CD4-positive, alpha-beta memory T cell (primary cell): ENCODE measurements at regions not wholly inside any gene's neighbourhood (a gene's known extent, or its start where the extent isn't known, plus 50 kb on each side); places are given as distances from the start of the nearest gene placed in this dataset.

Experiments
- CTCF ChIA-PET: fragments of 350-600 bp; sonication (Branson Sonifier 250); formaldehyde crosslinking; loops from one replicate; lab custom pipeline; 2021; ENCODE audit warnings: inconsistent platforms; ENCODE audit not compliant: partially characterized antibody; lab: Charles Lee
- POLR2A ChIA-PET: fragments of 350-600 bp; sonication (Branson Sonifier 250); formaldehyde crosslinking; loops from one replicate; lab custom pipeline; 2021; ENCODE audit not compliant: partially characterized antibody; lab: Charles Lee
- DNase-seq, 5 donors: peaks; one replicate each; pipeline versions ENCODE4 v3.0.0 to v3.0.0-alpha.2; 2020 to 2022; ENCODE audit warnings: mixed read lengths in 1 of 5
- H3K27ac ChIP-seq: one replicate; pipeline ENCODE4 v1.7.0; 2013; ENCODE audit warnings: low read depth, low read length
- H3K27me3 ChIP-seq: 2 replicates; pipeline ENCODE4 v1.7.0; 2013; ENCODE audit warnings: mild to moderate bottlenecking, low read length, moderate library complexity; ENCODE audit not compliant: insufficient read depth
- H3K36me3 ChIP-seq: 2 replicates; pipeline ENCODE4 v1.7.0; 2013; ENCODE audit warnings: mild to moderate bottlenecking, low read length, moderate library complexity; ENCODE audit not compliant: insufficient read depth
- H3K4me1 ChIP-seq: 2 replicates; pipeline ENCODE4 v1.7.0; 2013; ENCODE audit warnings: mild to moderate bottlenecking, low read length, moderate library complexity; ENCODE audit not compliant: insufficient read depth
- H3K4me3 ChIP-seq, 2 donors: one replicate each; pipeline ENCODE4 v1.7.0; 2013; ENCODE audit warnings: low read length in 2 of 2, mild to moderate bottlenecking in 1 of 2
- H3K9me3 ChIP-seq, 2 donors: one replicate each; pipeline ENCODE4 v1.7.0; 2013; ENCODE audit warnings: low read length in 2 of 2, control low read depth in 1 of 2; ENCODE audit not compliant: control insufficient read depth in 1 of 2
- H3K27ac Mint-ChIP-seq, 7 donors: one replicate each; pipeline ENCODE4 v1.8.0; 2020 to 2021; ENCODE audit warnings: mixed read lengths in 7 of 7, mild to moderate bottlenecking in 6 of 7, inconsistent platforms in 3 of 7, moderate library complexity in 3 of 7
- H3K27me3 Mint-ChIP-seq, 2 donors: one replicate each; pipeline ENCODE4 v1.8.0; 2020 to 2021; ENCODE audit warnings: mixed read lengths in 2 of 2
- H3K36me3 Mint-ChIP-seq, 2 donors: one replicate each; pipeline ENCODE4 v1.8.0; 2020 to 2021; ENCODE audit warnings: mixed read lengths in 2 of 2, inconsistent platforms in 1 of 2, mild to moderate bottlenecking in 1 of 2
- H3K4me1 Mint-ChIP-seq, 4 donors: one replicate each; pipeline ENCODE4 v1.8.0; 2020 to 2021; ENCODE audit warnings: mixed read lengths in 4 of 4, mild to moderate bottlenecking in 1 of 4
- H3K4me3 Mint-ChIP-seq, 8 donors: one replicate each; pipeline ENCODE4 v1.8.0; 2020 to 2021; ENCODE audit warnings: mixed read lengths in 8 of 8, mild to moderate bottlenecking in 7 of 8, moderate library complexity in 6 of 8, inconsistent platforms in 3 of 8
- H3K9me3 Mint-ChIP-seq, 8 donors: one replicate each; pipeline ENCODE4 v1.8.0; 2020 to 2021; ENCODE audit warnings: mixed read lengths in 8 of 8, mild to moderate bottlenecking in 5 of 8, inconsistent platforms in 3 of 8, moderate library complexity in 1 of 8
- intact Hi-C: fragments of 100-400 bp; cut with micrococcal nuclease; formaldehyde crosslinking; loops from one replicate; pipeline ENCODE4 v1.15.1; 2023

DNA sequence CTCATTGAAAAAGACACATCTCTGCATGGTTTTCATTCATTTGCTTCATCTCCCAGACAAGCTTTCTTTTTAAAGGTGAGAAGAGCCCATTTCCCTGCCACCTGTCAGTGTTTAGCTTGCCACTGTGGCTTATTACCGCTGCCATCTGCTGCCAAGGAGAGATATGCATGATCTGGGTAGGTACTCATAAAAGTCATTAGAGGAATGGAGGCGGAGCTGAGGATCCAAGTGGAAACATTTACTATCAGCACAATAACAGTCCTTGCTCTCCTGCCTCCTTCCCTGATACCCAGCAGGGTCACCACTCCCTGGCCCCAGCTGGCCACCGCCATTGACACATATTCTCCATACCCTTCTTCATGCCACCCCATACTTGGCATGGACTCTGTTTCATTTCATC, 390.4 kb downstream of the TSN start:
- H3K4me1 Mint-ChIP-seq, result no peaks in the 10 kb centered on the region
- intact Hi-C loops, result no loop called here
- no peak overlapping the region for H3K27ac Mint-ChIP-seq
- no peaks in the 10 kb centered on the region for H3K9me3 ChIP-seq
- H3K27me3 Mint-ChIP-seq, result no peaks in the 10 kb centered on the region
- H3K27me3 ChIP-seq, result no peaks in the 10 kb centered on the region
- no peak overlapping the region for H3K4me3 ChIP-seq
- no peaks in the 10 kb centered on the region for H3K36me3 Mint-ChIP-seq
- no peaks in the 10 kb centered on the region for H3K4me1 ChIP-seq
- no peaks in the 10 kb centered on the region for H3K36me3 ChIP-seq
- no peak for DNase-seq
- POLR2A ChIA-PET, result no interaction called here
- H3K4me3 Mint-ChIP-seq, result no peak overlapping the region
- CTCF ChIA-PET, result no interaction called here
- no peak overlapping the region for H3K27ac ChIP-seq
- H3K9me3 Mint-ChIP-seq, result peaks cover 0 to 2% (median 0%) of the 10 kb centered on the region in 8 donors

DNA sequence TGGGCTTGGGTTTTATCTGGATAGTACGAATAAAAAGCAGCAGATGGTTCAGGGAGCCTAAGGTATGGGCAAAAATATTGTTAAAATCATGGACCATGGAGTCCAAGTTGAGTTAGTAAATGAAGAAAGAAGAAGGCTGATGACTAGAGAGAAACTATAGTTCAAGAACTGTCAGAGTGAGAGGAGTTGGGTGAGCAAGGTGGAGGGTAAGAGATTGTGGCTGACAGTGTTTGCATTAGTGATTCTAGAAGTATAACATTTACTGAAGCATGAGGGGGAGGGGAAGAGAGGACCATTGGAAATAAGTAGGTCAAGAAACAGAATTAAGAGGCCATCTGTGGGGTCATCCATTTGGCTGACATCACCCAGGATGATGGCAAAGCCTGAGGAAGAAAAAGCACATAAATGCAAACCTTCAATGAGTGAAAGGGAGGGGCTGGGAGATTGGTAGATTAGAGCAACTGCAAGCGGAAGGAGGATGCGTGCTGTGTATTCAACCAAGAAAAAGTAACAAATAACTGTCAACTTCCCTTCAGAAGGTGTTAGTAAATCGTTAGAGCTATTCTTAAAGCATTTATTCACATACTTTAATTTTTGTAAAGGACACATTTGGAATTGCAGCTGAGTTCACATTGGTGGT, 392.8 kb downstream of the TSN start:
- Histone ChIP-seq H3K9me3 (no peaks in the 10 kb centered on the region), H3K27me3 (no peaks in the 10 kb centered on the region), H3K4me3 (no peak overlapping the region), H3K36me3 (no peaks in the 10 kb centered on the region), H3K4me1 (no peaks in the 10 kb centered on the region), H3K27ac (no peak overlapping the region)
- H3K9me3 Mint-ChIP-seq, result no peaks in the 10 kb centered on the region
- H3K36me3 Mint-ChIP-seq, result no peaks in the 10 kb centered on the region
- H3K27ac Mint-ChIP-seq, result no peak overlapping the region
- H3K4me3 Mint-ChIP-seq, result no peak overlapping the region
- peaks cover 1 to 2% of the 10 kb centered on the region in 2 donors for H3K27me3 Mint-ChIP-seq
- ChIA-PET POLR2A (no interaction called here), CTCF (interaction anchor here (0.5 kb wide), 1 partner anchor 141 kb away, joined by 6 read pairs; no protein-coding TSS in a partner anchor)
- DNase-seq, result no peak
- intact Hi-C loops, result no loop called here
- no peaks in the 10 kb centered on the region for H3K4me1 Mint-ChIP-seq

DNA sequence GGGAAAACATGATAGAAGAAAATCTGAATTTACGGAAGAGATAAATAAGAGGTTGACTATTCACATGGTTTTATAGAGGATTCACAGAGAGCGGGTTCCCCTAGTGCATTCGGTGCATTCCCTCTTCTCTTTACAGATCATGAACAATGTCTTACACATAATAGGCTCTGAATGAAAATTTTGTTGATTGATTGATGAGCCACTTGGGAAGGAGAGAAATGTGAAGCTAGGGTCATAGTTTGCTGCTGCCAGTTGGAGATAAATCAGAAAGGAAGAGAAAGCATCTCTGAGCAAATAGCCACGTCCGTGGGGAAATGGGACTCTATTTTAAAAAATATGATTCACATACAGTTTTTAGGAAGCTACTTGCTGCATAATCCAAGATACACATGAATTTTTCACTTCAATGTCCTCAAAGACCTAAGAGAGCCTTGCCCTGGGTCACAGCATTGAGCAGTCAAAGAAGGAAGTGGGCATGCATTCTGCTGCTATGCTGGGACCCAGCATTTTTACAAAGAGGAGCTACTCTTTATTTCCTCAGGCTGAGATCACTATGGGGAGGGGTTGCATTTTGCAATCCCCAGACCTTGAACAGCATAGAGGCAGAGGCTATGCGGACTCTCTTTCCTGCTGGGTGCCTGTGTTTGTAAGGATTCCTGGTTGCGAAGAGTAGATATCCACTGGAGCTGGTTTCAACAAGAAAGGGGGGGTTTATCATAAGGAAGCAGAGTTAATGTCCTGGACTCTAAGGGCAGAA, 395.3 kb downstream of the TSN start:
- CTCF ChIA-PET, result no interaction called here
- intact Hi-C loops, result no loop called here

DNA sequence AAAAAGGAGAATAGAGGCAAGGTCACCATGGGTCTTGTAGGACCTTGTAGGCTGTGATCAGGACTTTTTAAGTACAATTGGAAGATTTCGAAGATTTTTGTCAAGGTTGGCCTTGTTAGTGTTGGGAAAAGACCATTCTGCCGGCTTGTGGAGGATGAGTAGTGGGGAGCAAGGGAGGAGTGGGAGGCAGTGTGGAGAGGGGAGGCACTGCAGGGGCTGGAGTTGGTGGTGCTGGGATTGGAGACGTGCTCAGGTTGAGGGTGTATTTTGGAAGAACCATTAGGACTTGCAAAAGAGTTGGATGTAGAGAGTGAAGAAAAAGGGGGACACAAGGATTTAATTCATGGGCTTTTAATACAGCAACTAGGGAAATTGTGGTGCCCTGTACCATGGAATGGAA, 397.1 kb downstream of the TSN start:
- H3K27ac ChIP-seq, result no peak overlapping the region
- no peaks in the 10 kb centered on the region for H3K36me3 ChIP-seq
- DNase-seq, result no peak
- Mint-ChIP-seq H3K27ac (no peak overlapping the region), H3K36me3 (no peaks in the 10 kb centered on the region), H3K9me3 (no peaks in the 10 kb centered on the region), H3K4me1 (no peaks in the 10 kb centered on the region), H3K4me3 (no peak overlapping the region), H3K27me3 (peaks cover 1 to 2% of the 10 kb centered on the region in 2 donors)
- H3K9me3 ChIP-seq, result no peaks in the 10 kb centered on the region
- H3K4me1 ChIP-seq, result no peaks in the 10 kb centered on the region
- ChIA-PET POLR2A (no interaction called here), CTCF (no interaction called here)
- no peak overlapping the region for H3K4me3 ChIP-seq
- intact Hi-C loops, result no loop called here
- no peaks in the 10 kb centered on the region for H3K27me3 ChIP-seq

More for the DNA sequence above, 395.3 kb downstream of the TSN start:
- Mint-ChIP-seq H3K36me3 (no peaks in the 10 kb centered on the region), H3K4me1 (no peaks in the 10 kb centered on the region), H3K4me3 (no peak overlapping the region), H3K27me3 (peaks cover 1 to 2% of the 10 kb centered on the region in 2 donors), H3K9me3 (no peaks in the 10 kb centered on the region), H3K27ac (no peak overlapping the region)
- no peaks in the 10 kb centered on the region for H3K36me3 ChIP-seq
- POLR2A ChIA-PET, result no interaction called here
- H3K9me3 ChIP-seq, result no peaks in the 10 kb centered on the region
- no peak for DNase-seq
- H3K27ac ChIP-seq, result no peak overlapping the region
- H3K4me3 ChIP-seq, result no peak overlapping the region
- no peaks in the 10 kb centered on the region for H3K4me1 ChIP-seq
- H3K27me3 ChIP-seq, result no peaks in the 10 kb centered on the region

DNA sequence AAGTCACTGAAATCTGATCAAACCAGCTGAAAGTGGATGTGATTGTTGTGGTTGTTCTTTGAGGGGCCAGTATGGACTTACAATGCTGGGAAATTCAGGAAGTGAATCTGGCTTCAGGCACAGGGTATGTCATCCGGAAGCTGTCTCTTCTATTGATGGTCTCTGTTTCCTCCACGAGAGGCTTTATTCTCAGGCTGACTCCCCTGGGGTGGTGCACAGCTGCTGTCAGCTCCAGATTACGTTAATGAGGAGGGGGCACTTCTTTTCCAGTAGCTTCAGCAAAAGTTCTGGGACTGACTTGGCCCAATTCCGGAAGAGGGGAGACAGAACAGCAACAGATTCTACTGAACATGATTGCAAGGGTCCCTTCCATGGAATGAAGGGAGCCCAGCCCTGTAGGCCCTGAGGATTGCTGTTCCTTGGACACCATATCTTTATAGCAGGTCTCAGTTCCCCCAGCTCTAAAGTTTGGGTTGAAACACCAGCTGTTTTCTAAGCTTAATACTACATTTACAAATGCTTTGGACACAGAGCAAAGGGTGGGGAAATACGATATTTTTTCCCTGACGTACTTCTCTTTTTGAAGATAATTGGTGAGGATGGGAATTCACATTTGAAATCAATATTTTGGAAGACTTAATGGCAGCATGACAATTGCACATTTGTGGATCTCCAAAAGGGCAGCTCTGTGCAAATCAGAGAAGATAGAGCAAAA, 400.9 kb downstream of the TSN start:
- H3K27me3 Mint-ChIP-seq, result peaks cover 4 to 5% of the 10 kb centered on the region in 2 donors

DNA sequence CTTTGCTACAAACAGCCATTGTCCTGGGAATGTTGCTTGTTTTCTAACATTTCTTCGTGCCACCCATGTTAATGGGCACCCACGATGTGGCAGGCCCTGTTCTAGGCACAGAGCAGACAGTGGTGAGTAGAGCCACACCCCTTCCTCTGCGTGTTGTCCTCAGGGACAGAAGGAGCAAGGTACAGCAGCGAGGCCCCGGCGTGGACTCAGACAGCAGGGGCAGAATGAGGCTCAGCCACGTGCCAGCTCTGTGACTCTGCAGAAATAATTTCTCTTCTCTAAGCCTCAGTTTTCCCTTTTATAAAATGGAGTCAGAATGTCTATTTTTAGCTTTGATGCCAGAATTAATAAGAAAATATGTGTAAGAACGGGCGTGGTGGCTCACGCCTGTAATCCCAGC, 401.7 kb downstream of the TSN start:
- ChIA-PET POLR2A (no interaction called here), CTCF (no interaction called here)
- no peaks in the 10 kb centered on the region for H3K9me3 ChIP-seq
- Mint-ChIP-seq H3K36me3 (no peaks in the 10 kb centered on the region), H3K9me3 (peaks cover 0 to 2% (median 0%) of the 10 kb centered on the region in 8 donors), H3K4me1 (no peaks in the 10 kb centered on the region), H3K27me3 (peaks cover 4 to 5% of the 10 kb centered on the region in 2 donors), H3K4me3 (no peak overlapping the region), H3K27ac (no peak overlapping the region)
- H3K36me3 ChIP-seq, result no peaks in the 10 kb centered on the region
- no peaks in the 10 kb centered on the region for H3K4me1 ChIP-seq
- H3K27ac ChIP-seq, result no peak overlapping the region
- DNase-seq, result no peak
- intact Hi-C loops, result no loop called here
- H3K27me3 ChIP-seq, result no peaks in the 10 kb centered on the region
- H3K4me3 ChIP-seq, result no peak overlapping the region

More for the DNA sequence above, 400.9 kb downstream of the TSN start:
- Histone ChIP-seq H3K27ac (no peak overlapping the region), H3K4me1 (no peaks in the 10 kb centered on the region), H3K36me3 (no peaks in the 10 kb centered on the region), H3K4me3 (no peak overlapping the region), H3K27me3 (no peaks in the 10 kb centered on the region), H3K9me3 (no peaks in the 10 kb centered on the region)
- intact Hi-C loops, result no loop called here
- H3K36me3 Mint-ChIP-seq, result no peaks in the 10 kb centered on the region
- ChIA-PET POLR2A (no interaction called here), CTCF (no interaction called here)
- no peak for DNase-seq
- no peak overlapping the region for H3K27ac Mint-ChIP-seq
- no peaks in the 10 kb centered on the region for H3K4me1 Mint-ChIP-seq
- H3K9me3 Mint-ChIP-seq, result peaks cover 0 to 2% (median 0%) of the 10 kb centered on the region in 8 donors
- H3K4me3 Mint-ChIP-seq, result no peak overlapping the region

DNA sequence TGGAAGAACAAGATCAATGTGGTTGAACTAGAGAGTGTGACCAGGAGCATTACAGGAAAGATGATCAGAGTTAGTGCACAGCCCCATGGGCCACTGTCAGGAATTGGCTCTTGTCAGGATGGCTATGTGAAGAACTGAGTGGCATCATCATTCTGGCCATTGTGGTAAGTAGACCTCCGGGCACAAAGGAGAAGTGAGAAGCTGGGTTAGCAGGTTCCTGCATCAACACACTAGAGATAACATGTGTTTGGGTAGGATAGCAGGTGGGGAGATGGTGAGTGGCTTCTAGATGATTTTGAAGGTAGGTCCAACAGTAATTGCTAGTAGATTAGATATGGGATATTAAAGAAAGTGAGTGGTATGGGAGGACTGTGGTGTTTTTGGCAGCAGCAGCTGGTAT, 408.2 kb downstream of the TSN start:
- H3K9me3 Mint-ChIP-seq, result no peaks in the 10 kb centered on the region
- Histone ChIP-seq H3K27me3 (no peaks in the 10 kb centered on the region), H3K4me1 (no peaks in the 10 kb centered on the region), H3K27ac (no peak overlapping the region), H3K4me3 (no peak overlapping the region), H3K9me3 (no peaks in the 10 kb centered on the region), H3K36me3 (no peaks in the 10 kb centered on the region)
- peaks cover 0 to 1% of the 10 kb centered on the region in 2 donors for H3K27me3 Mint-ChIP-seq
- ChIA-PET CTCF (no interaction called here), POLR2A (no interaction called here)
- no peaks in the 10 kb centered on the region for H3K4me1 Mint-ChIP-seq
- intact Hi-C loops, result no loop called here
- no peaks in the 10 kb centered on the region for H3K36me3 Mint-ChIP-seq
- DNase-seq, result no peak
- no peak overlapping the region for H3K4me3 Mint-ChIP-seq
- no peak overlapping the region for H3K27ac Mint-ChIP-seq
